OCI-LY1 (cell line): ENCODE measurements at regions not wholly inside any gene's neighbourhood (a gene's known extent, or its start where the extent isn't known, plus 50 kb on each side); places are given as distances from the start of the nearest gene placed in this dataset.

Experiments used
- CTCF ChIP-seq: fragments of 200-600 bp; sonication (generic), shearing (Covaris generic); IDR thresholded peaks from 2 replicates; pipeline ENCODE4 v1.5.1; 2017; ENCODE audit warnings: mild to moderate bottlenecking, antibody characterized with exemption, low read length, moderate library complexity, mixed read lengths
- EZH2 ChIP-seq: fragments of 200-600 bp; sonication (generic), shearing (Covaris generic); IDR thresholded peaks from 2 replicates; pipeline ENCODE4 v1.8.0; 2017; ENCODE audit warnings: borderline replicate concordance, mixed run types, mild to moderate bottlenecking, antibody characterized with exemption, low read length, moderate library complexity, mixed read lengths

- TF ChIP-seq CTCF (no peak), EZH2 (no peak)
These were observed 99.4 kb downstream of the NPIPB11 start for GRCh38 chr16:29306943-29307597.
